Lower lobe of right lung (tissue), 2 donors: ENCODE measurements at regions not wholly inside any gene's neighbourhood (a gene's known extent, or its start where the extent isn't known, plus 50 kb on each side); places are given as distances from the start of the nearest gene placed in this dataset.

ENCODE experiments used
- ATAC-seq, 2 donors: fragments of 200-7000 bp; cut with Tn5 transposase; one replicate each; pipeline ENCODE4 v1.9.1; 2020 to 2022; ENCODE audit warnings: mild to moderate bottlenecking in 2 of 2, moderate library complexity in 2 of 2
- DNase-seq: peaks from one replicate; pipeline ENCODE4 v3.0.0-alpha.2; 2020
- H3K27ac ChIP-seq: fragments of 200-600 bp; one replicate; pipeline ENCODE4 v1.8.0; 2022
- H3K27me3 ChIP-seq: fragments of 200-600 bp; one replicate; pipeline ENCODE4 v1.8.0; 2022; ENCODE audit warnings: low read depth
- H3K36me3 ChIP-seq: fragments of 200-600 bp; one replicate; pipeline ENCODE4 v1.8.0; 2022; ENCODE audit warnings: mild to moderate bottlenecking
- H3K4me1 ChIP-seq: fragments of 200-600 bp; one replicate; pipeline ENCODE4 v1.8.0; 2022
- H3K4me3 ChIP-seq: fragments of 200-600 bp; one replicate; pipeline ENCODE4 v1.8.0; 2022; ENCODE audit warnings: mild to moderate bottlenecking
- H3K9me3 ChIP-seq: fragments of 200-600 bp; one replicate; pipeline ENCODE4 v1.8.0; 2022
- CTCF ChIP-seq: fragments of 200-600 bp; IDR thresholded peaks from one replicate; pipeline ENCODE4 v1.8.0; 2022; ENCODE audit warnings: antibody characterized with exemption, mild to moderate bottlenecking
- intact Hi-C: fragments of 100-400 bp; cut with DNase I; formaldehyde crosslinking; loops from one replicate; pipeline ENCODE4 v1.11.0; 2022
- donor health status: DM: no; HTN: yes; CAD: no; lungs with severe emphysema.

- ATAC-seq = no peak
- no peaks in the 10 kb centered on the region for H3K27me3 ChIP-seq
Observed at GRCh38 chr5:56454219-56454862, 221.2 kb upstream of the ANKRD55 start.

GRCh38 chr5:56451742-56452141 is 218.6 kb upstream of the ANKRD55 start:
- TF ChIP-seq CTCF = no peak
- intact Hi-C loops = no loop called here
- Histone ChIP-seq H3K27ac (no peak overlapping the region), H3K4me3 (no peak overlapping the region), H3K36me3 (no peaks in the 10 kb centered on the region), H3K9me3 (no peaks in the 10 kb centered on the region), H3K4me1 (no peaks in the 10 kb centered on the region), H3K27me3 (no peaks in the 10 kb centered on the region)
- ATAC-seq (no peak), DNase-seq (no peak)

More at GRCh38 chr5:56454219-56454862, 221.2 kb upstream of the ANKRD55 start:
- Histone ChIP-seq H3K4me3 (no peak overlapping the region), H3K27ac (no peak overlapping the region), H3K9me3 (no peaks in the 10 kb centered on the region), H3K36me3 (no peaks in the 10 kb centered on the region), H3K4me1 (no peaks in the 10 kb centered on the region)
- TF ChIP-seq CTCF = no peak
- intact Hi-C loops = no loop called here
- DNase-seq = no peak

- H3K27me3 ChIP-seq = no peaks in the 10 kb centered on the region
- intact Hi-C loops = no loop called here
Observed at GRCh38 chr5:56450766-56451165, 217.6 kb upstream of the ANKRD55 start.

GRCh38 chr5:56449071-56449640 is 216.0 kb upstream of the ANKRD55 start:
- ATAC-seq (no peak), DNase-seq (no peak)
- Histone ChIP-seq H3K4me3 (no peak overlapping the region), H3K27me3 (no peaks in the 10 kb centered on the region), H3K36me3 (no peaks in the 10 kb centered on the region), H3K27ac (no peak overlapping the region), H3K4me1 (no peaks in the 10 kb centered on the region), H3K9me3 (no peaks in the 10 kb centered on the region)
- no peak for TF ChIP-seq CTCF
- intact Hi-C loops = no loop called here

More at GRCh38 chr5:56450766-56451165, 217.6 kb upstream of the ANKRD55 start:
- DNase-seq = no peak
- TF ChIP-seq CTCF = no peak
- H3K36me3 ChIP-seq = no peaks in the 10 kb centered on the region
- no peaks in the 10 kb centered on the region for H3K9me3 ChIP-seq
- H3K27ac ChIP-seq = no peak overlapping the region
- ATAC-seq = no peak
- no peak overlapping the region for H3K4me3 ChIP-seq
- H3K4me1 ChIP-seq = no peaks in the 10 kb centered on the region

GRCh38 chr5:56447656-56448055 is 214.5 kb upstream of the ANKRD55 start:
- no peak for TF ChIP-seq CTCF

More at GRCh38 chr5:56447656-56448055, 214.5 kb upstream of the ANKRD55 start:
- DNase-seq = no peak
- intact Hi-C loops = no loop called here
- H3K4me3 ChIP-seq = no peak overlapping the region
- ATAC-seq = no peak
- H3K4me1 ChIP-seq = no peaks in the 10 kb centered on the region
- H3K27ac ChIP-seq = no peak overlapping the region
- H3K36me3 ChIP-seq = no peaks in the 10 kb centered on the region
- no peaks in the 10 kb centered on the region for H3K27me3 ChIP-seq
- no peaks in the 10 kb centered on the region for H3K9me3 ChIP-seq
